Urothelium cell line (cell line): ENCODE measurements at regions not wholly inside any gene's neighbourhood (a gene's known extent, or its start where the extent isn't known, plus 50 kb on each side); places are given as distances from the start of the nearest gene placed in this dataset.
"Not testable (repeated sequence)": the region's sequence is repeated elsewhere in the genome, so short reads cannot be mapped to it uniquely, and the experiment has no call there.

ENCODE experiments used
- DNase-seq: peaks from one replicate; pipeline ENCODE4 v3.0.0; 2011; ENCODE audit warnings: low spot score, mixed read lengths
- FAIRE-seq: peaks from 2 replicates; lab custom pipeline; 2011; peaks lifted over from hg19 to GRCh38; lab: Jason Lieb, UNC

GRCh38 chr1:85520826-85521820, 56.2 kb upstream of the DDAH1 start:
- peak; percentile 40 for FAIRE-seq

GRCh38 chr1:85522458-85522857, 57.5 kb upstream of the DDAH1 start:
- DNase-seq, FAIRE-seq: not testable (repeated sequence)

More at GRCh38 chr1:85520826-85521820, 56.2 kb upstream of the DDAH1 start:
- not testable (repeated sequence) for DNase-seq

GRCh38 chr1:85523061-85523460, 57.5 kb upstream of the CCN1 start:
- FAIRE-seq, DNase-seq: not testable (repeated sequence)

- not testable (repeated sequence) for DNase-seq, FAIRE-seq
Observed at GRCh38 chr1:85524281-85524886, 56.2 kb upstream of the CCN1 start.

- not testable (repeated sequence) for FAIRE-seq, DNase-seq
Observed at GRCh38 chr1:85525591-85525991, 55.0 kb upstream of the CCN1 start.

GRCh38 chr1:85526216-85526615, 54.3 kb upstream of the CCN1 start:
- DNase-seq, FAIRE-seq: not testable (repeated sequence)

GRCh38 chr1:85527145-85527544, 53.4 kb upstream of the CCN1 start:
- DNase-seq: peak; percentile 59
- peak; percentile 65 for FAIRE-seq
